ENCODE measurements at regions not wholly inside any gene's neighbourhood (a gene's known extent, or its start where the extent isn't known, plus 50 kb on each side); places are given as distances from the start of the nearest gene placed in this dataset.

DNA sequence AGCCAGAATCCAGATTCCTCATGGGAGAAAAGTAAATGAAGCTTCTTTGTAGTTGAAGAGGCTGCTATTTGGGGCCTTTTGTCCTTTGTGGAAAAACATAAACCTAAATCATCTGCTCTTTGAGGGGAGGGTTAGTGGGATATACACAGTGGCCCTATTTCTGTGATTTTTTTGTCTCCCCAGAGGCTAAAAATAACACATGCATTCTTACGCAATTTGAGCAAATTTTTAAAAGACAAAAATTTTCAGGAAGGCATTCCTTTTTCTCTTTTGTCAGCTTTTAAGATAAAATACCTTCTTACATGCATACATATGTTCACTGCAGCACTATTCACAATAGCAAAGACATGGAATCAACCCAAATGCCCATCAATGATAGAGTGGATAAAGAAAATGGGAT, 165.5 kb downstream of the AXIN2 start:
- no peak for TF ChIP-seq CTCF (optimal IDR thresholded peaks at IDR 0.05 in 1 of 3, IDR thresholded peaks at IDR 0.05 in 1 of 3, conservative IDR thresholded peaks at IDR 0.05 in 1 of 3; ENCODE audit: extremely low read depth in 1 of 3, insufficient read depth in 2 of 3, low read length in 3 of 3)
- no peak for TF ChIP-seq EZH2 (IDR thresholded peaks at IDR 0.05; ENCODE audit: low read length)
